Retina (tissue), 1 donor: ENCODE measurements at regions not wholly inside any gene's neighbourhood (a gene's known extent, or its start where the extent isn't known, plus 50 kb on each side); places are given as distances from the start of the nearest gene placed in this dataset.

ENCODE experiments used
- DNase-seq: peaks from one replicate; pipeline ENCODE4 v3.0.0-alpha.2; 2016

DNA sequence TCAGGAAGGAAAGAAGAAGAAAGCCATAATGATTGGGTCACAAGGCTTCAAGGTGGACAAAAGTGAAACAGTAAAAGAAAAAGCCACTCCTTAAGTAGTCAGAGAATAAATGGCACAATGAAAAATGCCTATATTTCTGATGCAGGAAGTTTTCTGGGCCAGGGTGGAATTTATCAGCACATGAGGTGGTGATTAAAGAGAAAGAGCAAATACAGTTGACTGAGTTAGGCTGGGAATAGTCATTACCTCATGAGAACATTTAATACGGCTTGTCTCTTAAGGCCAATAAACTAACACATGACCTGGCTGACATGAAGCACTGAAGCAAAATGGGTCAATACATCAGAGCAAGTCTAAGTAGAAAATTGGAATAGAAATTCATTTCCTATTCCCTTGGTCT is 499.7 kb downstream of the TMTC2 start:
- DNase-seq = peak; percentile 48

DNA sequence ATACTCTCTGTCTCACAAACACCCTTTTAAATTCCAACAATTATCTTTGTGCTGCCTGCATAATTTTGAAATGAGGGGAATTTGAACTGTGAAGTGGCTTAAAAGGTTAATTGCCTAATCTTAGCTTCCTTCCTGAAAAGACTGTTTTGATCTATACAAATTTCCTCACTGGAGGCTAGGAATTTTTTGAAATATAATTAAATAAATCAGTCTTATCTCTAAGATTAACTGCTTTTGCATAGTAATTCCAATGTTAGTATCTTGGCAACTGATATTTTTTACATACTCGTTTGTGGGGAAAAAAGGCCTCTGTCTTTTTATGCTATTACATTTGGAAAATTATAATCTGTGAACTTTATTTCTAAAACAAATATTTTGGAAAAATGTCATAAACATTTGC is 498.5 kb downstream of the TMTC2 start:
- DNase-seq = no peak
